ENCODE measurements at regions not wholly inside any gene's neighbourhood (a gene's known extent, or its start where the extent isn't known, plus 50 kb on each side); places are given as distances from the start of the nearest gene placed in this dataset.

DNA sequence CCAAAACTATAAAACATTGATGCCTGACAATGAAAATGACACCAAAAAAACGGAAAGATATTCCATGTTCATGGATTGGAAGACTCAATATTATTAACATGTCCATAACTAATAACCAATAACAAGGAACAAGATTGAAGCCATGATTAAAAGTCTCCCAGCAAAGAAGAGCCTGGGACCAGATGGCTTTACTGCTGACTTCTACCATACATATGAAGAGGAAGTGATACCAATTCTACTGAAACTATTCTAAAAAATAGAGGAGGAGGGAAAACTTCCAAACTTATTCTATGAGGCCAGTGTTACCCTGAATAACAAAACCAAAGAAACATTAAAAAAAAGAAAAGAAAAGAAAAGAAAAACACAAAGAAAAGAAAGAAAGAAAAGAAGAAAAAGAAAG lies 54.6 kb upstream of the ATF7IP start:
- H4K20me1 ChIP-seq (ENCODE audit: control insufficient read depth, insufficient read depth, low read depth, low read length) = no peaks in the 10 kb centered on the region

DNA sequence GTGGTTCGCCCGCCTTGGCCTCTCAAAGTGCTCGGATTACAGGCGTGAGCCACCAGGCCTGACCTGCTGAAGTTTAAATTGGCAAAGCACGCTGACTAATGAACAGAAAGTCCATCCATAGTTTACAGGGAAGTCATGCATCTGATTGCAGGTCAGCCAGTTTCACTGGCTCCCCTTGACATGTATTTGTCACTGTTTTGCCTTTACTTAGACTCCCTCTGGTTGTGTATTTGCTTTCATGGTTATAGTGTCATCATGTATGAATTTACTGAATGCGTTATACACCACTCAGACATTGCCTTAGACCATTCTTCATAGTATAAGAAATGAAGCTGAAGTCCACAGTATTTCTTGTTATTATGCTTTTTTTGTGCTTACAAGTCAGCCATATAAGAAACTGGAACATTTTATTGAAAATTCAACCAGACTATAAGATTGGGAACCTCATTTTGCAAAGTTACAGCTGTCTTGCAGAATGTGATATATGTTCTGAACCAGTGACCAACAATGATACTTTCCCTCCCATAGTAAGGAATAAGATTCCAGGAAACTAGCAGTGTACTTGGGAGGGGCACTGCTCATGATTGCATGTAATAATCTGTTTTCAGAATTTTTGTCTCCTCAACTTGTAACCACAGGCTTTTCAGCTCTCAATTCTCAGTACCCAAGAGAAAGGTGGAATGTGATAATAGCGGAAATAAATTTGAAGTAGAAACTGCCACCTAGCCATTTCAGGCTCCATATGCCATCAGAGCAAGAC lies 51.9 kb upstream of the ATF7IP start:
- H3K27me3 ChIP-seq (ENCODE audit: control insufficient read depth, low read length) = no peaks in the 10 kb centered on the region
- H3K27ac ChIP-seq (ENCODE audit: low read depth, low read length) = no peak overlapping the region
- no peak overlapping the region for H3K4me2 ChIP-seq (ENCODE audit: low read length)
- no peaks in the 10 kb centered on the region for H3F3A ChIP-seq (ENCODE audit: control insufficient read depth, insufficient read depth)
- H3K4me3 ChIP-seq (ENCODE audit: low read length) = no peak overlapping the region
- H3K4me1 ChIP-seq (ENCODE audit: control insufficient read depth, low read length) = peaks cover 27% of the 10 kb centered on the region
- peaks cover 10% of the 10 kb centered on the region; the same call in 1 of the 2 replicates for H3K9me3 ChIP-seq (ENCODE audit: control insufficient read depth, insufficient read depth, low read length)
- H3K9me2 ChIP-seq (replicated peaks; ENCODE audit: control insufficient read depth, low read length) = no peaks in the 10 kb centered on the region
- H4K20me1 ChIP-seq (ENCODE audit: control insufficient read depth, insufficient read depth, low read depth, low read length) = no peaks in the 10 kb centered on the region
- H3K36me3 ChIP-seq (ENCODE audit: control insufficient read depth, low read length) = no peaks in the 10 kb centered on the region
- H3K79me2 ChIP-seq (ENCODE audit: control insufficient read depth, low read length) = no peaks in the 10 kb centered on the region
- no peak for TF ChIP-seq EZH2phosphoT487 (IDR thresholded peaks at IDR 0.05; ENCODE audit: borderline replicate concordance, low read length)
- TF ChIP-seq, protein P1, sequence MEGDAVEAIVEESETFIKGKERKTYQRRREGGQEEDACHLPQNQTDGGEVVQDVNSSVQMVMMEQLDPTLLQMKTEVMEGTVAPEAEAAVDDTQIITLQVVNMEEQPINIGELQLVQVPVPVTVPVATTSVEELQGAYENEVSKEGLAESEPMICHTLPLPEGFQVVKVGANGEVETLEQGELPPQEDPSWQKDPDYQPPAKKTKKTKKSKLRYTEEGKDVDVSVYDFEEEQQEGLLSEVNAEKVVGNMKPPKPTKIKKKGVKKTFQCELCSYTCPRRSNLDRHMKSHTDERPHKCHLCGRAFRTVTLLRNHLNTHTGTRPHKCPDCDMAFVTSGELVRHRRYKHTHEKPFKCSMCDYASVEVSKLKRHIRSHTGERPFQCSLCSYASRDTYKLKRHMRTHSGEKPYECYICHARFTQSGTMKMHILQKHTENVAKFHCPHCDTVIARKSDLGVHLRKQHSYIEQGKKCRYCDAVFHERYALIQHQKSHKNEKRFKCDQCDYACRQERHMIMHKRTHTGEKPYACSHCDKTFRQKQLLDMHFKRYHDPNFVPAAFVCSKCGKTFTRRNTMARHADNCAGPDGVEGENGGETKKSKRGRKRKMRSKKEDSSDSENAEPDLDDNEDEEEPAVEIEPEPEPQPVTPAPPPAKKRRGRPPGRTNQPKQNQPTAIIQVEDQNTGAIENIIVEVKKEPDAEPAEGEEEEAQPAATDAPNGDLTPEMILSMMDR (IDR thresholded peaks at IDR 0.05; ENCODE audit: low read depth, low read length, poor library complexity, severe bottlenecking) = no peak

More for the DNA sequence above, 54.6 kb upstream of the ATF7IP start:
- H3K4me1 ChIP-seq (ENCODE audit: control insufficient read depth, low read length) = peaks cover 41% of the 10 kb centered on the region
- no peaks in the 10 kb centered on the region; the same call in 1 of the 2 replicates for H3F3A ChIP-seq (ENCODE audit: control insufficient read depth, insufficient read depth)
- H3K27ac ChIP-seq (ENCODE audit: low read depth, low read length) = no peak overlapping the region
- peaks cover 18% of the 10 kb centered on the region; the same call in 1 of the 2 replicates for H3K9me3 ChIP-seq (ENCODE audit: control insufficient read depth, insufficient read depth, low read length)
- no peak for TF ChIP-seq EZH2phosphoT487 (IDR thresholded peaks at IDR 0.05; ENCODE audit: borderline replicate concordance, low read length)
- TF ChIP-seq, protein P1 (IDR thresholded peaks at IDR 0.05; ENCODE audit: low read depth, low read length, poor library complexity, severe bottlenecking) = no peak
- H3K4me2 ChIP-seq (ENCODE audit: low read length) = peak overlapping the region; percentile 24
- H3K27me3 ChIP-seq (ENCODE audit: control insufficient read depth, low read length) = no peaks in the 10 kb centered on the region
- H3K36me3 ChIP-seq (ENCODE audit: control insufficient read depth, low read length) = no peaks in the 10 kb centered on the region
- no peaks in the 10 kb centered on the region for H3K79me2 ChIP-seq (ENCODE audit: control insufficient read depth, low read length)
- H3K4me3 ChIP-seq (ENCODE audit: low read length) = no peak overlapping the region
- H3K9me2 ChIP-seq (replicated peaks; ENCODE audit: control insufficient read depth, low read length) = no peaks in the 10 kb centered on the region

DNA sequence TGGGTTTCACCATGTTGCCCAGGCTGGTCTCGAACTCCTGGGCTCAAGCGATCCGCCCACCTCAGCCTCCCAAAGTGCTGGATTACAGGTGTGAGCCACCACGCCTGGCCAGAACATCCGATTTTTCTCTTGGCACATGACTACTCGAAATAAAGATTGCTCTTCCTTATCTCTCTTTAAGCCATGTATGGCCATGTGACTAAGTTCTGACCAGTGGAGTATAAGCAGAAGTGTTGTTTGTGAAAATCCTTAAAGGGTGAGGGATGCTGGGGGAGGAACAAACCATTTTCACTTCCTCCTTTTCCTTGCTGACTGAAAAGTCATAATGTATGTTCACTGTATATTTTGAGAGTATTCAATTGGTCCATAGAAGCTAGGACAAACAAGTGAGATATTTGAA lies 50.7 kb upstream of the ATF7IP start:
- TF ChIP-seq EZH2phosphoT487 (IDR thresholded peaks at IDR 0.05; ENCODE audit: borderline replicate concordance, low read length) = no peak
- TF ChIP-seq, protein P1 (IDR thresholded peaks at IDR 0.05; ENCODE audit: low read depth, low read length, poor library complexity, severe bottlenecking) = no peak

More for the DNA sequence above, 50.7 kb upstream of the ATF7IP start:
- no peaks in the 10 kb centered on the region for H3K9me2 ChIP-seq (replicated peaks; ENCODE audit: control insufficient read depth, low read length)
- peaks cover 27% of the 10 kb centered on the region for H3K4me1 ChIP-seq (ENCODE audit: control insufficient read depth, low read length)
- H4K20me1 ChIP-seq (ENCODE audit: control insufficient read depth, insufficient read depth, low read depth, low read length) = no peaks in the 10 kb centered on the region
- no peaks in the 10 kb centered on the region for H3F3A ChIP-seq (ENCODE audit: control insufficient read depth, insufficient read depth)
- no peaks in the 10 kb centered on the region for H3K27me3 ChIP-seq (ENCODE audit: control insufficient read depth, low read length)
- peak overlapping the region; percentile 30; the same call in 1 of the 2 replicates for H3K27ac ChIP-seq (ENCODE audit: low read depth, low read length)
- H3K4me3 ChIP-seq (ENCODE audit: low read length) = peak overlapping the region; percentile 37; the same call in 1 of the 2 replicates
- no peaks in the 10 kb centered on the region for H3K36me3 ChIP-seq (ENCODE audit: control insufficient read depth, low read length)
- no peaks in the 10 kb centered on the region for H3K79me2 ChIP-seq (ENCODE audit: control insufficient read depth, low read length)
- peaks cover 10% of the 10 kb centered on the region; the same call in 1 of the 2 replicates for H3K9me3 ChIP-seq (ENCODE audit: control insufficient read depth, insufficient read depth, low read length)
- H3K4me2 ChIP-seq (ENCODE audit: low read length) = peak overlapping the region; percentile 39

Data from DOHH2 (cell line).